H1 (cell line): ENCODE measurements at regions not wholly inside any gene's neighbourhood (a gene's known extent, or its start where the extent isn't known, plus 50 kb on each side); places are given as distances from the start of the nearest gene placed in this dataset.

ENCODE experiments used
- RFX5 ChIP-seq: IDR thresholded peaks from 2 replicates; pipeline ENCODE4 v1.6.1; 2011; ENCODE audit warnings: low read depth, low read length, improper control_type of control experiment, borderline replicate concordance
- SIN3A ChIP-seq, 2 experiments: IDR thresholded peaks in 1 of 2; conservative IDR thresholded peaks in 1 of 2; 2 replicates each; pipeline ENCODE4 v1.6.1; 2011 to 2012; ENCODE audit warnings: low read length in 2 of 2, improper control_type of control experiment in 1 of 2, low read depth in 1 of 2, mild to moderate bottlenecking in 1 of 2
- SIRT6 ChIP-seq: IDR thresholded peaks from one replicate; pipeline ENCODE4 v1.7.1; 2012; ENCODE audit warnings: low read length, inconsistent platforms
- USF2 ChIP-seq: IDR thresholded peaks from 2 replicates; pipeline ENCODE4 v1.6.1; 2011; ENCODE audit warnings: low read length, improper control_type of control experiment
- ZNF274 ChIP-seq: IDR thresholded peaks from 2 replicates; pipeline ENCODE4 v1.7.0; 2012; ENCODE audit warnings: low read length, borderline replicate concordance; ENCODE audit errors: extremely low read depth

DNA sequence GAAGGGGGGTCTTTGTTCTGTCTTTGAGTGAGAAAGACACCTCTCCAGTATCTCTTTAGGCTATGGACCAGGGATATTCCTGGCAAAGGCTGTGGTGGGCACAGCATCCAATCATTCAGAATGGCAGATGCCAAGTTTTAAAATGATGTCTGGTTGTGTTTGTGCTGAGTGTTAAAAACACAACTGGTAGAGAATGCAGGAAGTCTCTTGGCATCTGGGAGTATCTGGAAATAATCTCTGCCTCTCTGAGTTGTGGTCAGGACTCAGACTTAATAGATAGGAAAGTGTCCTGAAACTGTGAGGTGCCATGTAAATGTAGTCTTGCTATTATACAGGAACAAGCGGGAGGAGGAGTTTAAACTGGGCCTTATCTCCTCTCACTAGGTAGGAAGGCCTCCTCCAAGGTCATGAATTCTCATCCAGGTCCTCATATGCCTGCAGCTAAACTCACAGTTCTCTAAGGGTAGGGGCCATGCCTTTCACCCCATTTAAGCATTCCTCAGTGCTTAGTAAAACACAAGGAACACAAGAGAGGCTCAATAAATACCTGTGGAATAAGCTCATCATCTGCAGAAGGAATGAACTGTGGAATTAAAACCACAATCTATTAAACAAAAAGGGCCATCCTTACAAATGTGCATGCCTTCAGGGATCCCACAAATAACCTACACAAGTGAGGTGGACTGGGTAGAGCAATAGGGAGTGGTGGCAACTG is 317.6 kb downstream of the CBLN1 start (continued):
- TF ChIP-seq RFX5 = no peak
- no peak for TF ChIP-seq USF2
- TF ChIP-seq ZNF274 = no peak
- no peak for TF ChIP-seq SIN3A (conservative IDR thresholded peaks at IDR 0.05 in 1 of 2, IDR thresholded peaks at IDR 0.05 in 1 of 2; ENCODE audit: low read depth in 1 of 2, low read length in 2 of 2)
- no peak for TF ChIP-seq SIRT6
